ENCODE measurements at regions not wholly inside any gene's neighbourhood (a gene's known extent, or its start where the extent isn't known, plus 50 kb on each side); places are given as distances from the start of the nearest gene placed in this dataset.

DNA sequence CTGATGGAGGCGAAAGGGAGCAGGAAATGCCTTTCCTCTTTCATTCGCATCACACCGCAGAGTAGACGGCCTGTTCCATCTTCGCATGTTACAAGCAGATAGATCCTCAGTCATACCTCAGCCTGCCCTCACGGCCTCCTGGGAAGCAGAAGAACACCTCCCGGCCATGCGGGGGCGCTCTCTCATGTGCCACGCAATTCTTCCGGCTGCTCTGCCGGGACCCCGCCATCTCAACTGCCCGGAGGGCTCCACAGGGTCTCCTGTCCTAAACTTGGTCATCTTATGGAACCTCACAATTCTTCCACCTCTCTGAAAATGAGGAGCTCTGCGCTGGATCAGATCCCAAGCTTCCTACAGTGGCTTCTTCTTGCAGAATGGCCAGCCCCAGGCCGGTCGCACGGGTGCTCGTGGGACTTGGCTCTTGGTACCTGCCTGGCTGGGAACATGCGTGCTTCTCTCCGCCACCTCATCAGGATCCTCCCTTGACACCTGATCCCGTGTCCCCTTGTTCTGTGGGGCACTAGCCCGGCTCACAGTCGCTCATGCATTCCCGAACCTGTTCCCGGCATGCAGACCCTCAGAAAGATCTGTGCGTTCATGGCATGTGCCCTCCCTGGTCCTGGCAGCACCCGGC, 262.8 kb upstream of the SHH start:
- WGBS, result 94% methylated on average over 28 of the region's 28 CpGs
- Histone ChIP-seq H3K9me3 (ENCODE audit: insufficient read depth, low read depth, low read length) (peaks cover 6% of the 10 kb centered on the region; the same call in 1 of the 2 replicates), H3K36me3 (ENCODE audit: insufficient read depth, low read length) (no peaks in the 10 kb centered on the region), H3K9ac (ENCODE audit: low read depth, low read length) (no peak overlapping the region), H3K4me3 (ENCODE audit: low read length) (no peak overlapping the region), H3K27ac (ENCODE audit: low read depth, low read length) (no peak overlapping the region), H3K27me3 (ENCODE audit: insufficient read depth, low read length) (no peaks in the 10 kb centered on the region), H3K4me1 (ENCODE audit: insufficient read depth, low read length) (no peaks in the 10 kb centered on the region)

DNA sequence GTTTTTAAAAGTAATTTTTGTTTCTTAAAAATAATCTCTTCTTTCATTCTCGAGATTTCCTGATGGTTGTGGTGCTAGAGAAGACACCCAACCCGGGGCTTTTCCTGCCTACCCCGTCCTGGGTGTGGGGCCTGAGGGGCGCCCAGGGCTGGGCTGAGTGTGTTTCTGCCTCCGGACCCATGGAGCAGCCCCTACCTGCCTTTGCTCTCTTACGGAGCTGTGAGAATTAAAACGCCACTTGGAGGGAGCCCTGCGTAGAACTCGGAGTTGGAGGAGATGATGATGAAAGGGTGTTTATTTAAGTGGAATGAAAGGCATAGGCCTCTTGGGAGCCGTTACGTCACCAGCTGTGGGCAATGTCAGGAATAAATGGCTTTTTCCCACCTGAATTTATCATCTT, 261.8 kb upstream of the SHH start:
- no peak overlapping the region for H3K9ac ChIP-seq (ENCODE audit: low read depth, low read length)
- H3K27ac ChIP-seq (ENCODE audit: low read depth, low read length), result no peak overlapping the region
- H3K4me1 ChIP-seq (ENCODE audit: insufficient read depth, low read length), result no peaks in the 10 kb centered on the region
- no peak overlapping the region for H3K4me3 ChIP-seq (ENCODE audit: low read length)
- peaks cover under 1% of the 10 kb centered on the region; the same call in 1 of the 2 replicates for H3K9me3 ChIP-seq (ENCODE audit: insufficient read depth, low read depth, low read length)
- no peaks in the 10 kb centered on the region for H3K27me3 ChIP-seq (ENCODE audit: insufficient read depth, low read length)
- WGBS, result 91% methylated on average over 11 of the region's 11 CpGs
- no peaks in the 10 kb centered on the region for H3K36me3 ChIP-seq (ENCODE audit: insufficient read depth, low read length)

DNA sequence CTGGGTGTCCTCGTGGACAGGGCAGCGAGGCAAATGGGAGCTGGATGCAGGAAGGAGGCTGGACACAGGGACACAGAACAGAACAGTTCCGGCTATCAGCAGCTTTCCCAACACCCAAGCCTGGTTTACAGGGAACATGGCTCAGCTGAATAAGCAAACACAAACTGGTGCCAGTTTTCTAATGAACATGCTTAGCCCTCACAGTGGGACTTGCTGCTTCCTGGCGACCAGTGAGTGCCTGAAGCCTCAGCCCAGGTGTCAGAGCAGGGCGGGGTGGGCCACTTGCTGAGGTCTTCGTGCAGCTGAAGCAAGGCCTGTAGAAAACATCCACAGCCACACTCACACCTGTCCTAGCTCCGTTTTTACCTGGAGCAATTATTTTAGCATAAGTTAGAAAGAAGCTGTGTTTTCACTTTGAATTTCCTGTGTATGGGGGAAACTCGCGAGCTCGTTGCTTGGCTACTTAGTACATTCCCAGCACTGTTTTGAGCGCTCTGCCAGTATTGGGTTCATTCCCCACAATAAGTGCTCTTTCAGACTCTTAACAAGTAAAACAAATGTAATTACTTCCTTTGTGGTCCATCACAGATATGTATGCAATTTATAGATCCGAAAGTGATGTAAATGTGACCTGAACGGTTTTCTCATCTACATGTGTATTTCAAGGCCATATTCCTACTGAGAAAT, 261.2 kb upstream of the SHH start:
- Histone ChIP-seq H3K36me3 (ENCODE audit: insufficient read depth, low read length) (no peaks in the 10 kb centered on the region), H3K9ac (ENCODE audit: low read depth, low read length) (no peak overlapping the region), H3K4me1 (ENCODE audit: insufficient read depth, low read length) (no peaks in the 10 kb centered on the region), H3K4me3 (ENCODE audit: low read length) (no peak overlapping the region), H3K27me3 (ENCODE audit: insufficient read depth, low read length) (no peaks in the 10 kb centered on the region), H3K27ac (ENCODE audit: low read depth, low read length) (no peak overlapping the region), H3K9me3 (ENCODE audit: insufficient read depth, low read depth, low read length) (no peaks in the 10 kb centered on the region)
- WGBS, result 92% methylated on average over 12 of the region's 13 CpGs

DNA sequence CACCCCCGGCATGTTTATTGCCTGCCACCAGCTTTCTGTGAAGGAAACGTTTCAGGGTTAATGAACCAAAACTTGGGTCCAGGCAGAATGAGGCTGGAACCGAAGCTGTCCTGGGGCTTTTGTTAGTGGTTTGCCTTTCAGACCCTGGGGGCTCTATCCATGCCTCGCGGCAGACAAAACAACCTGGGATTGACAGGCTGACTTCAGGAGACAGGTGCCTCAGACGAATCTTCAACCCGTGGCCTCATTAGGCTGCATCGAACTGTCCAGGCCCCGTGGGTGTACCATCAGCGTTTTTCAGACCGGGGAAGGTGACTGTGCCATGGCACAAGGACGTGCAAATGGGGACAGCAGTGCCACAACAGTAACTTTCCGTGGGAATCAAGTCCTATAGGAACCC, 259.3 kb upstream of the SHH start:
- no peaks in the 10 kb centered on the region for H3K9me3 ChIP-seq (ENCODE audit: insufficient read depth, low read depth, low read length)
- H3K27me3 ChIP-seq (ENCODE audit: insufficient read depth, low read length), result no peaks in the 10 kb centered on the region
- no peaks in the 10 kb centered on the region for H3K36me3 ChIP-seq (ENCODE audit: insufficient read depth, low read length)
- 93% methylated on average over 13 of the region's 13 CpGs for WGBS
- H3K4me1 ChIP-seq (ENCODE audit: insufficient read depth, low read length), result no peaks in the 10 kb centered on the region
- H3K4me3 ChIP-seq (ENCODE audit: low read length), result no peak overlapping the region
- H3K9ac ChIP-seq (ENCODE audit: low read depth, low read length), result no peak overlapping the region
- no peak overlapping the region for H3K27ac ChIP-seq (ENCODE audit: low read depth, low read length)

DNA sequence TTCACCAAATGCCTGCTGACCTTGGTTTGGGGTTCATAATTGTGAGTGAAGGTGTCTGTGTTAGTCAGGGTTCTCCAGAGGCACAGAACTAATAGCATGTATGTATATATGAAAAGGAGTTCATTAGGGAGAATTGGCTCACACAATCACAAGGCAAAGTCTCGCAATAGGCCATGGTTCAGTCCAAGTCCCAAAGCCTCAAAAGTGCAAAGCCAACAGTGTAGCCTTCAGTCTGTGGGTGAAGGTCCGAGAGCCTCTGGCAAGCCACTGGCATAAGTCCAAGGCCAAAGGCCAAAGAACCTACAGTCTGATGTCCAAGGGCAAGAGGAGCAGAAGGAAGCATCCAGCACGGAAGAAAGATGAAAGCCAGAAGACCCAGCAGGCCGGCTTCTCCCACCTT, 257.6 kb upstream of the SHH start:
- H3K27me3 ChIP-seq (ENCODE audit: insufficient read depth, low read length), result no peaks in the 10 kb centered on the region
- H3K4me3 ChIP-seq (ENCODE audit: low read length), result no peak overlapping the region
- no peak overlapping the region for H3K9ac ChIP-seq (ENCODE audit: low read depth, low read length)
- no peak overlapping the region for H3K27ac ChIP-seq (ENCODE audit: low read depth, low read length)
- no peaks in the 10 kb centered on the region for H3K36me3 ChIP-seq (ENCODE audit: insufficient read depth, low read length)
- WGBS, result 96% methylated on average over 4 of the region's 4 CpGs
- no peaks in the 10 kb centered on the region for H3K9me3 ChIP-seq (ENCODE audit: insufficient read depth, low read depth, low read length)
- no peaks in the 10 kb centered on the region for H3K4me1 ChIP-seq (ENCODE audit: insufficient read depth, low read length)

DNA sequence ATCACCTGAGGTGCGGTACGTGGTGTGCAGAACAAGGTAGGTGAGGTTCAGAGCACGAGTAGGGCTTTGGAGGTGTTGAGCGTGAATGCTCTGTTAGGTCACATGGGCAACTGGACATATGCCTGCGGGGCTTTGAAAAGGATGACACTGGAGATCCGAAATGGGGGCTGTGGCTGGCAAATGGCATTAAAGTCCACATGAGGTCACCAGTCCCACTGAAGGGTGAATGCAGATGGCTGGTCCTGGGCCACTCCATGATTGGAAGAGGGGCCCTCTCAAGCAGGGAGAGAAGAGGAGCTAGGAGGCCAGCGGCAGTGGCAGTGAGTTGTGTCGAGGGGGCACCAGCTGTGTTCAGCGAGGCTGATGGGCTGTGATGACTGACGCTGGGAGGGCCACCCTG, 254.9 kb upstream of the SHH start:
- 96% methylated on average over 10 of the region's 10 CpGs for WGBS
- Histone ChIP-seq H3K9ac (ENCODE audit: low read depth, low read length) (no peak overlapping the region), H3K27ac (ENCODE audit: low read depth, low read length) (no peak overlapping the region), H3K27me3 (ENCODE audit: insufficient read depth, low read length) (no peaks in the 10 kb centered on the region), H3K36me3 (ENCODE audit: insufficient read depth, low read length) (no peaks in the 10 kb centered on the region), H3K9me3 (ENCODE audit: insufficient read depth, low read depth, low read length) (no peaks in the 10 kb centered on the region), H3K4me3 (ENCODE audit: low read length) (no peak overlapping the region), H3K4me1 (ENCODE audit: insufficient read depth, low read length) (no peaks in the 10 kb centered on the region)

DNA sequence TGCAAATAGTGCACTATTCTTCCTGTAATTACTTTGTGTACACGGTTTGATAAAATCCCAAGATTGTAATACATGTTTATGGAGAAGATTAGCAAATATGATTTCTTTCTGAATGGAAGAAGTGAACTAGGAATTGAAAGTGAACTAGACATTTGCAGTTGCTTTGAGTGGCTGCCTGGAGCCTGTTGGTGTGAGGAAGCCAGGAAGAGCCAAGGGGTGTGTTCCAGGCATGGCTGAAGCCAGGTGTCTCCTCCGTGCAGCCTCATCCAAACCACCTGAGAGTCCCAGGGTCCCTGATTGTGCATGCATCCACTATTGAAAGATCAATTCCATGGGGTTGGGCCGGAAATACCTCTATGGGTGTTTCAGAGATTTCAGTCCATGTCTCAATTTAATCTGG, 253.1 kb upstream of the SHH start:
- Histone ChIP-seq H3K9ac (ENCODE audit: low read depth, low read length) (no peak overlapping the region), H3K27ac (ENCODE audit: low read depth, low read length) (no peak overlapping the region), H3K36me3 (ENCODE audit: insufficient read depth, low read length) (no peaks in the 10 kb centered on the region), H3K9me3 (ENCODE audit: insufficient read depth, low read depth, low read length) (peaks cover 7% of the 10 kb centered on the region; the same call in 1 of the 2 replicates), H3K4me3 (ENCODE audit: low read length) (no peak overlapping the region), H3K4me1 (ENCODE audit: insufficient read depth, low read length) (no peaks in the 10 kb centered on the region), H3K27me3 (ENCODE audit: insufficient read depth, low read length) (no peaks in the 10 kb centered on the region)
- WGBS, result 95% methylated on average over 3 of the region's 3 CpGs

DNA sequence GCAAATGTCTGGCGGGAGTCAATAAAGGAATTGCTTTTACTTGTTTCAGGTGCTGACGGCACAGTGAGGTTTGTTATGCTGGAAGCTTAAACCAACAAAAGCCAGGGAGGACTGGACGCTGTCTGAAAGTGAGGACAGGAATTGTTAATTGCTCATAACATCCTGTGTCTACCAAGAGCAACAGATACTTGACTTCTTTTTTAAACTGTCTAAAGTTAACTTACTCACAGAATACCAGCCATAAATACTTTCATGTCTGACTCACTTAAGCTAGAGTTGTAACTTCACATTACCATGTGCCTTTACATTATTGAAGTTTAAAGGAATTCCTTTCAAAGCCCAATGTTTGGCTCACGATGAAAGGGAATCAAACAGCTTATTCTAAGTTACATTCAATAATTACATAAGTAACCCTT, 252.7 kb upstream of the SHH start:
- H3K9ac ChIP-seq (ENCODE audit: low read depth, low read length), result no peak overlapping the region
- peaks cover 7% of the 10 kb centered on the region; the same call in 1 of the 2 replicates for H3K9me3 ChIP-seq (ENCODE audit: insufficient read depth, low read depth, low read length)
- H3K4me1 ChIP-seq (ENCODE audit: insufficient read depth, low read length), result no peaks in the 10 kb centered on the region
- H3K36me3 ChIP-seq (ENCODE audit: insufficient read depth, low read length), result no peaks in the 10 kb centered on the region
- WGBS, result 67% methylated on average over 4 of the region's 4 CpGs
- no peaks in the 10 kb centered on the region for H3K27me3 ChIP-seq (ENCODE audit: insufficient read depth, low read length)
- H3K4me3 ChIP-seq (ENCODE audit: low read length), result no peak overlapping the region
- no peak overlapping the region for H3K27ac ChIP-seq (ENCODE audit: low read depth, low read length)

DNA sequence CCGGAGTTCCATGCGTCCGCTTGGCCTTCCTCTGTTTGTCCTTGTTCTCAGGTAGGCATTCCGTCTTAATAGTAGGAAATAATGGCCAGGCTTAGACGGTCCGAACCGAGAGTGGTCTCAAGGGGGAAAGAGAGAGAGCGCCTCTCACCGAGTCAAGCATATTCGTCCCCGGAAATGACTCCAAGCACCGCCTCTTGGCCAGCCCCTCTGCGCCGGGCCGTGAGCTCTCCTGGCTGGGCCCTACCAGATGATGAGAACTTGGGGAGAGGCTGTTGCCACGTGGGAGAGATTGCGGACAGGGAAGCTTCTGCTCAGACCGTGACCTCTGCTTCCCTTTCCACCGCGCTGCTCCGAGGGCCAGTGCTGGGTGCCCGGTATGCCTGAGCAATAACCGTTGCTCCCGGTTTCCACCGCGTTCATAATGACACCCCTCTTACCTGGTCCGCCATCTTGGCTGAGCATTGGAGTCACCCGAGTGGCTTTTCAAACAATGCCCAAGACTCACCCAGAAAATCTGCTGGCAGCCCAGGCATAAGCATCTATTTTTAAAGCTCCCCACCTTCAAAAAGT, 251.1 kb upstream of the SHH start:
- H3K36me3 ChIP-seq (ENCODE audit: insufficient read depth, low read length), result no peaks in the 10 kb centered on the region
- no peak overlapping the region for H3K9ac ChIP-seq (ENCODE audit: low read depth, low read length)
- WGBS, result 95% methylated on average over 28 of the region's 28 CpGs
- H3K9me3 ChIP-seq (ENCODE audit: insufficient read depth, low read depth, low read length), result peaks cover 7% of the 10 kb centered on the region; the same call in 1 of the 2 replicates
- H3K27me3 ChIP-seq (ENCODE audit: insufficient read depth, low read length), result no peaks in the 10 kb centered on the region
- no peak overlapping the region for H3K27ac ChIP-seq (ENCODE audit: low read depth, low read length)
- no peak overlapping the region for H3K4me3 ChIP-seq (ENCODE audit: low read length)
- H3K4me1 ChIP-seq (ENCODE audit: insufficient read depth, low read length), result no peaks in the 10 kb centered on the region

DNA sequence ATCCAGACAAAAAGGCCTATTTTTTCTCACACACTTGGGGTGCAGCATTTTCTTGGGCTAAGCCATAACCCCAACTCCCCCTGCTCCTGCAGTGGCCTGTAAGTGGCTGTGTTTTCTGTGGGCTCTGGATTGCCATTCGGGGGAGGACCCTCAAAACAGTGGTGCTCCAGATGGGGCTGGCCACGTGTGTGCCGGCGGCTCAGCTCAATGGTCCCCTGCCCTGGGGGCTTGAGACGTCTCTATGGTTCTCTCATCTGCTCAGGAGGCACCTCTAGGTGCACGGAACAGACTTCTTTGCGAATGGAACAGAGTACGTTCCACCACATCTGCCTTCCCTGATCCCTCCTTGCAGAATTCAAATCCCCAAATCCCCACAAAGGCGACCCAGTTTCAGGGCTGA, 250.0 kb upstream of the SHH start:
- Histone ChIP-seq H3K4me1 (ENCODE audit: insufficient read depth, low read length) (no peaks in the 10 kb centered on the region), H3K36me3 (ENCODE audit: insufficient read depth, low read length) (no peaks in the 10 kb centered on the region)
- 95% methylated on average over 9 of the region's 9 CpGs for WGBS

DNA sequence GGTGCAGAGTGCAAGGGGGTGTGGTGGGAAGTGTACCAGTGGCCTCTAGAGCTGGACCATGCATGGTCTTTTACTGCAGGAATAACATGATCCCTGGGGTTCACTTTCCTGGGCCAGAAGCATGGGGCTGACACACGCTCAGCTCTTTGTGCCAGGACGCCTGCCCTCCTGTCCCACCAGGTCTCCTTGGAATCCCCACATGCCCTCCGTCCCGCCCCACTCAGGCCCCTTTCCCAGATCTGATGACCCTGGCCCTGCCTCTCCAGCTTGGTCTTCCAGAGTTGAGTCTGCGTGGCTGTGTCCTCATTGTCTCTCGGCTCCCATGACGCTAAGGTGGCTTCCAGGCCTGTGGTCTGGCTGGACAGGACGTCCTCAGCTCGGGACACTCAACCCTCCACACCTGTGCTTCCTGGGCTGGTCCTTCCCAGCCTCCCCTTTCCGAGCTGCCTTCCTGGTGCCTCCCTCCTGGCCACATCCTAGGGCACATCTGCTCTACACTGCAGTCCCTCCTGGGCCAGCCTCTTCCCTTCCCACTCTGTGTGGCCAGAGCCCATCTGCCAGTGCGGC, 249.5 kb upstream of the SHH start:
- H3K9ac ChIP-seq (ENCODE audit: low read depth, low read length), result no peak overlapping the region
- no peaks in the 10 kb centered on the region for H3K4me1 ChIP-seq (ENCODE audit: insufficient read depth, low read length)
- no peaks in the 10 kb centered on the region for H3K36me3 ChIP-seq (ENCODE audit: insufficient read depth, low read length)
- H3K9me3 ChIP-seq (ENCODE audit: insufficient read depth, low read depth, low read length), result peaks cover 7% of the 10 kb centered on the region; the same call in 1 of the 2 replicates
- H3K4me3 ChIP-seq (ENCODE audit: low read length), result no peak overlapping the region
- H3K27me3 ChIP-seq (ENCODE audit: insufficient read depth, low read length), result no peaks in the 10 kb centered on the region
- 96% methylated on average over 11 of the region's 11 CpGs for WGBS
- no peak overlapping the region for H3K27ac ChIP-seq (ENCODE audit: low read depth, low read length)

More for the DNA sequence above, 250.0 kb upstream of the SHH start:
- peaks cover 7% of the 10 kb centered on the region; the same call in 1 of the 2 replicates for H3K9me3 ChIP-seq (ENCODE audit: insufficient read depth, low read depth, low read length)
- H3K9ac ChIP-seq (ENCODE audit: low read depth, low read length), result no peak overlapping the region
- no peaks in the 10 kb centered on the region for H3K27me3 ChIP-seq (ENCODE audit: insufficient read depth, low read length)
- no peak overlapping the region for H3K4me3 ChIP-seq (ENCODE audit: low read length)
- no peak overlapping the region for H3K27ac ChIP-seq (ENCODE audit: low read depth, low read length)

Measured in HUES64 (cell line).